HCT116 (cell line): ENCODE measurements at regions not wholly inside any gene's neighbourhood (a gene's known extent, or its start where the extent isn't known, plus 50 kb on each side); places are given as distances from the start of the nearest gene placed in this dataset.

Source experiments
- ATAC-seq: fragments of 200-7000 bp; cut with Tn5 transposase; 2 replicates; pipeline ENCODE4 v1.9.1; 2020; ENCODE audit warnings: mild to moderate bottlenecking, moderate library complexity
- BruUV-seq: library from RNA; stranded (reverse); fragments of 400-500 nt; replicated peaks from 2 replicates; lab custom pipeline; 2021; lab: Mats Ljungman, UMichigan
- CTCF ChIA-PET: fragments of 300-600 bp; sonication (Branson Sonifier 250); formaldehyde crosslinking; loops from one replicate; lab custom pipeline; 2021; ENCODE audit warnings: antibody characterized with exemption; lab: Charles Lee
- POLR2A ChIA-PET: fragments of 300-600, 350-600 bp; sonication (Branson Sonifier 250); formaldehyde crosslinking; loops from one replicate; lab custom pipeline; 2021; ENCODE audit warnings: antibody characterized with exemption; lab: Charles Lee
- RAD21 ChIA-PET, 2 experiments: fragments of 300-600 bp; sonication (Branson Sonifier 250); formaldehyde crosslinking; loops; one replicate each; lab custom pipeline; 2023; ENCODE audit warnings: low total read pairs in 2 of 2; ENCODE audit not compliant: uncharacterized antibody in 2 of 2, unreplicated experiment in 2 of 2, low non-redundant PET in 1 of 2; lab: Charles Lee
- DNase-seq: peaks from one replicate; pipeline ENCODE4 v3.0.0-alpha.2; 2010; ENCODE audit warnings: low read depth, low spot score
- H2AFZ ChIP-seq: fragments of 200-600 bp; shearing (Covaris generic), sonication (generic); 2 replicates; pipeline ENCODE4 v1.6.1; 2017; ENCODE audit warnings: low read depth, mixed run types, mixed read lengths, antibody characterized with exemption, low read length; ENCODE audit not compliant: poor library complexity, severe bottlenecking
- H3K27ac ChIP-seq: 2 replicates; pipeline ENCODE4 v1.5.1; 2012; ENCODE audit warnings: low read depth, low read length
- H3K27me3 ChIP-seq: fragments of 200-600 bp; sonication (generic); 2 replicates; pipeline ENCODE4 v1.6.1; 2016; ENCODE audit warnings: mixed run types, low read length, mixed read lengths; ENCODE audit not compliant: insufficient read depth
- H3K36me3 ChIP-seq, 2 experiments: fragments of 200-500 bp in 1 of 2; fragments of 200-600 bp in 1 of 2; sonication (Bioruptor generic) in 1 of 2; sonication (generic) in 1 of 2; 2 replicates each; pipeline versions ENCODE4 v1.5.1 to v1.6.1; 2014 to 2016; ENCODE audit warnings: low read length in 2 of 2, inconsistent platforms in 1 of 2, mixed read lengths in 1 of 2, mixed run types in 1 of 2; ENCODE audit not compliant: insufficient read depth in 2 of 2, control insufficient read depth in 1 of 2
- H3K4me1 ChIP-seq, 2 experiments: fragments of 200-600 bp in 1 of 2; sonication (generic) in 1 of 2; 2 replicates each; pipeline versions ENCODE4 v1.5.1 to v1.6.1; 2012 to 2017; ENCODE audit warnings: low read length in 2 of 2, inconsistent platforms in 1 of 2, mild to moderate bottlenecking in 1 of 2, mixed read lengths in 1 of 2, mixed run types in 1 of 2, moderate library complexity in 1 of 2; ENCODE audit not compliant: insufficient read depth in 2 of 2, control insufficient read depth in 1 of 2
- H3K4me2 ChIP-seq: fragments of 200-600 bp; sonication (generic); 2 replicates; pipeline ENCODE4 v1.6.1; 2017; ENCODE audit warnings: mixed run types, low read length, mixed read lengths
- H3K4me3 ChIP-seq, 2 experiments: fragments of 200-600 bp in 1 of 2; sonication (generic) in 1 of 2; replicated peaks in 1 of 2; 2 replicates each; pipeline ENCODE4 v1.5.1; 2011 to 2016; ENCODE audit warnings: low read length in 2 of 2, control low read depth in 1 of 2, low read depth in 1 of 2, mild to moderate bottlenecking in 1 of 2, mixed read lengths in 1 of 2, mixed run types in 1 of 2
- H3K79me2 ChIP-seq: fragments of 200-600 bp; sonication (generic); 2 replicates; pipeline ENCODE4 v1.6.1; 2017; ENCODE audit warnings: mild to moderate bottlenecking, mixed run types, low read length, moderate library complexity, mixed read lengths; ENCODE audit not compliant: insufficient read depth
- H3K9ac ChIP-seq: fragments of 200-600 bp; sonication (generic); 2 replicates; pipeline ENCODE4 v1.6.1; 2016; ENCODE audit warnings: low read length, mixed read lengths
- H3K9me2 ChIP-seq: fragments of 200-600 bp; sonication (generic), shearing (Covaris generic); 2 replicates; pipeline ENCODE4 v1.6.1; 2017; ENCODE audit warnings: mixed run types, mild to moderate bottlenecking, moderate library complexity; ENCODE audit not compliant: insufficient read depth
- H3K9me3 ChIP-seq, 2 experiments: fragments of 200-500 bp in 1 of 2; fragments of 200-600 bp in 1 of 2; sonication (Bioruptor generic) in 1 of 2; sonication (generic) in 1 of 2; 2 replicates each; pipeline ENCODE4 v1.6.1; 2014 to 2017; ENCODE audit warnings: low read length in 2 of 2, mixed read lengths in 2 of 2, inconsistent platforms in 1 of 2, low read depth in 1 of 2, mild to moderate bottlenecking in 1 of 2, mixed run types in 1 of 2, moderate library complexity in 1 of 2; ENCODE audit not compliant: control insufficient read depth in 1 of 2, insufficient read depth in 1 of 2
- H4K20me1 ChIP-seq: fragments of 200-600 bp; sonication (generic), shearing (Covaris generic); 2 replicates; pipeline ENCODE4 v1.6.1; 2017; ENCODE audit warnings: mixed run types, mild to moderate bottlenecking, moderate library complexity; ENCODE audit not compliant: insufficient read depth
- CEBPB ChIP-seq: IDR thresholded peaks from 2 replicates; pipeline ENCODE4 v1.6.1; 2012; ENCODE audit warnings: low read depth
- EZH2 ChIP-seq: fragments of 200-600 bp; sonication (generic); IDR thresholded peaks from 2 replicates; pipeline ENCODE4 v1.6.1; 2017; ENCODE audit warnings: antibody characterized with exemption, mixed run types
- EZH2phosphoT487 ChIP-seq: fragments of 200-600 bp; IDR thresholded peaks from 2 replicates; pipeline ENCODE4 v1.6.1; 2018; ENCODE audit warnings: antibody characterized with exemption, borderline replicate concordance
- JUND ChIP-seq: IDR thresholded peaks from 2 replicates; pipeline ENCODE4 v1.6.1; 2012
- RAD21 ChIP-seq: IDR thresholded peaks from 2 replicates; pipeline ENCODE4 v1.6.1; 2012; ENCODE audit warnings: low read depth, mild to moderate bottlenecking
- SIN3A ChIP-seq: IDR thresholded peaks from 2 replicates; pipeline ENCODE4 v1.6.1; 2012; ENCODE audit warnings: low read depth
- TCF7L2 ChIP-seq: IDR thresholded peaks from 2 replicates; pipeline ENCODE4 v1.7.0; 2011; ENCODE audit warnings: borderline replicate concordance, inconsistent platforms; ENCODE audit not compliant: insufficient read depth, insufficient read length; ENCODE audit errors: extremely low read depth
- ZNF274 ChIP-seq: fragments of 200-500 bp; sonication (Bioruptor generic); IDR thresholded peaks from 2 replicates; pipeline ENCODE4 v1.6.1; 2014; ENCODE audit warnings: mild to moderate bottlenecking, low read depth, low read length, inconsistent platforms
- intact Hi-C: fragments of 100-400 bp; cut with micrococcal nuclease; formaldehyde crosslinking; loops from 2 replicates; pipeline ENCODE4 v1.10.0; 2022
- TF ChIP-seq, protein P1 (sequence below): IDR thresholded peaks from 2 replicates; pipeline ENCODE4 v1.6.1; 2012
- TF ChIP-seq, protein P2 (sequence below): IDR thresholded peaks from 2 replicates; pipeline ENCODE4 v1.6.1; 2012
- TF ChIP-seq, protein P3 (sequence below), 3 experiments: fragments of 200-600 bp in 1 of 3; sonication (generic) in 1 of 3; IDR thresholded peaks in 2 of 3; conservative IDR thresholded peaks in 1 of 3; 2 replicates each; pipeline ENCODE4 v1.5.1; 2012 to 2017; ENCODE audit warnings: low read depth in 2 of 3, low read length in 2 of 3, antibody characterized with exemption in 1 of 3, borderline replicate concordance in 1 of 3, control low read depth in 1 of 3, mild to moderate bottlenecking in 1 of 3, mixed read lengths in 1 of 3, mixed run types in 1 of 3, moderate library complexity in 1 of 3; ENCODE audit not compliant: insufficient read depth in 1 of 3

DNA sequence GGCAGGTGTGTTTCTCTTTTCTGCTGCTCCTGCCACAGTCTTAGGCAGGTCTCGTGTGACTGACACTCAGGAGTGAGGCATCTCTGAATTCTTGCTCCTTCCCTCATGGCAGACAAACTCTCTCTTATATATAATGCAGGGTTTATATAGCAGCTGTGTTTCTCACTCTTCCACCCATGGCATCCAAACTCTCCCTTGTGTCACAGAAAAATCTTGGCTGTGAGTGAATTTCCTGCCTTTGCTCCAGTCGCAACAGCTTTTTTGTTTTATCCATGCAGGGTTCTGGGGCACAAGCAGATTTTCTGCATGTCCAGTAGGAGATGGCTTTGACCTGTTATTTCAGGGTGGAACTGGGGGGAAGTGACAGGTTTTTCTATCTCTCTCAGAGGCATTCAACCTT, 1275.5 kb downstream of the ADGRL3 start:
- ChIA-PET POLR2A (no interaction called here), CTCF (no interaction called here), RAD21 (no interaction called here)
- H2AFZ ChIP-seq = no peak overlapping the region
- DNase-seq = no peak
- no peak overlapping the region for H3K27ac ChIP-seq
- no peaks in the 10 kb centered on the region for H3K4me1 ChIP-seq
- H3K79me2 ChIP-seq = no peaks in the 10 kb centered on the region
- no peak overlapping the region for H3K4me3 ChIP-seq
- H3K4me2 ChIP-seq = no peak overlapping the region
- peaks cover 9 to 29% of the 10 kb centered on the region in 2 experiments; a peak in 3 of 4 replicates for H3K9me3 ChIP-seq
- H3K9ac ChIP-seq = no peak overlapping the region
- no peaks in the 10 kb centered on the region for H3K27me3 ChIP-seq
- no peaks in the 10 kb centered on the region for H3K9me2 ChIP-seq
- no peaks in the 10 kb centered on the region for H4K20me1 ChIP-seq
- BruUV-seq = no TSS peak
- no peaks in the 10 kb centered on the region for H3K36me3 ChIP-seq
- no peak for ATAC-seq
- intact Hi-C loops = no loop called here
- TF ChIP-seq ZNF274 = no peak
- TF ChIP-seq, all 23 proteins: peak for 0

DNA sequence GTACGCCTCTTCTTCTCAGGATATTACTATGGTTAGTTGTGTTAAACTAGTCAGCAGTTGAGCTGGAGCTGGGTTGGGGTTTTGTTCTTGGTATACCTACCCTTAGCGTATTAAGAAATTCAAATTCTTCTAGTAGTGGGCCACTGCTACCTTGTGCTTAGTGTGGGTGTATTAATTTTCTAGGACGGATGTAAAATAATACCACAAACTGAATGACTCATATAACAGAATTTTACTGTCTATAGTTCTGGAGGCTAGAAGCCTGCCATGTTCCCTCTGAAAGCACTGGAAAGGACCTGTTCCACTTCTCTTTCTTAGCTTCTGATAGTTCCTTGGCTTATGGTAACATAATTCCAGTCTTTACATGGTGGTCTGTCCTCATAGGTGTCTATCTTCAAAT, 1274.7 kb downstream of the ADGRL3 start:
- no peak overlapping the region for H3K27ac ChIP-seq
- H3K9me2 ChIP-seq = no peaks in the 10 kb centered on the region
- no peak overlapping the region for H2AFZ ChIP-seq
- H4K20me1 ChIP-seq = no peaks in the 10 kb centered on the region
- peaks cover 9 to 29% of the 10 kb centered on the region in 2 experiments; a peak in 3 of 4 replicates for H3K9me3 ChIP-seq
- intact Hi-C loops = no loop called here
- no TSS peak for BruUV-seq
- no peaks in the 10 kb centered on the region for H3K79me2 ChIP-seq
- RAD21 ChIA-PET = no interaction called here
- no peak for DNase-seq
- TF ChIP-seq RAD21 = no peak
- TF ChIP-seq, protein P1, sequence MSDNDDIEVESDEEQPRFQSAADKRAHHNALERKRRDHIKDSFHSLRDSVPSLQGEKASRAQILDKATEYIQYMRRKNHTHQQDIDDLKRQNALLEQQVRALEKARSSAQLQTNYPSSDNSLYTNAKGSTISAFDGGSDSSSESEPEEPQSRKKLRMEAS = no peak
- TF ChIP-seq EZH2phosphoT487 = no peak
- TF ChIP-seq, protein P2, sequence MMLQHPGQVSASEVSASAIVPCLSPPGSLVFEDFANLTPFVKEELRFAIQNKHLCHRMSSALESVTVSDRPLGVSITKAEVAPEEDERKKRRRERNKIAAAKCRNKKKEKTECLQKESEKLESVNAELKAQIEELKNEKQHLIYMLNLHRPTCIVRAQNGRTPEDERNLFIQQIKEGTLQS = no peak
- TF ChIP-seq, protein P3, sequence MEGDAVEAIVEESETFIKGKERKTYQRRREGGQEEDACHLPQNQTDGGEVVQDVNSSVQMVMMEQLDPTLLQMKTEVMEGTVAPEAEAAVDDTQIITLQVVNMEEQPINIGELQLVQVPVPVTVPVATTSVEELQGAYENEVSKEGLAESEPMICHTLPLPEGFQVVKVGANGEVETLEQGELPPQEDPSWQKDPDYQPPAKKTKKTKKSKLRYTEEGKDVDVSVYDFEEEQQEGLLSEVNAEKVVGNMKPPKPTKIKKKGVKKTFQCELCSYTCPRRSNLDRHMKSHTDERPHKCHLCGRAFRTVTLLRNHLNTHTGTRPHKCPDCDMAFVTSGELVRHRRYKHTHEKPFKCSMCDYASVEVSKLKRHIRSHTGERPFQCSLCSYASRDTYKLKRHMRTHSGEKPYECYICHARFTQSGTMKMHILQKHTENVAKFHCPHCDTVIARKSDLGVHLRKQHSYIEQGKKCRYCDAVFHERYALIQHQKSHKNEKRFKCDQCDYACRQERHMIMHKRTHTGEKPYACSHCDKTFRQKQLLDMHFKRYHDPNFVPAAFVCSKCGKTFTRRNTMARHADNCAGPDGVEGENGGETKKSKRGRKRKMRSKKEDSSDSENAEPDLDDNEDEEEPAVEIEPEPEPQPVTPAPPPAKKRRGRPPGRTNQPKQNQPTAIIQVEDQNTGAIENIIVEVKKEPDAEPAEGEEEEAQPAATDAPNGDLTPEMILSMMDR (IDR thresholded peaks at IDR 0.05 in 2 of 3, conservative IDR thresholded peaks at IDR 0.05 in 1 of 3; ENCODE audit: borderline replicate concordance in 1 of 3, insufficient read depth in 1 of 3, low read depth in 2 of 3, low read length in 2 of 3) = no peak
- TF ChIP-seq TCF7L2 = no peak
- TF ChIP-seq JUND = no peak
- no peak for TF ChIP-seq SIN3A
- TF ChIP-seq EZH2 = no peak
- no peak for TF ChIP-seq CEBPB
- no peak for TF ChIP-seq ZNF274
- TF ChIP-seq, all 23 proteins: peak for 0
- CTCF ChIA-PET = no interaction called here
- no peak for ATAC-seq
- no peaks in the 10 kb centered on the region for H3K4me1 ChIP-seq
- POLR2A ChIA-PET = no interaction called here
- no peak overlapping the region for H3K9ac ChIP-seq
- no peak overlapping the region for H3K4me3 ChIP-seq
- no peaks in the 10 kb centered on the region for H3K36me3 ChIP-seq
- H3K4me2 ChIP-seq = no peak overlapping the region
- H3K27me3 ChIP-seq = no peaks in the 10 kb centered on the region
